GM23338 (cell line): ENCODE measurements at regions not wholly inside any gene's neighbourhood (a gene's known extent, or its start where the extent isn't known, plus 50 kb on each side); places are given as distances from the start of the nearest gene placed in this dataset.

Experiments
- NANOG ChIP-seq: IDR thresholded peaks from 2 replicates; pipeline ENCODE4 v1.6.1; 2016; ENCODE audit warnings: antibody characterized with exemption, borderline replicate concordance
- STAT1 ChIP-seq: IDR thresholded peaks from one replicate; pipeline ENCODE4 v1.6.1; 2016; ENCODE audit warnings: antibody characterized with exemption; ENCODE audit not compliant: unreplicated experiment
- ZNF331 ChIP-seq: fragments of 250-450 bp; sonication (Bioruptor Pico); IDR thresholded peaks from 2 replicates; pipeline ENCODE4 v1.5.0; 2020; ENCODE audit warnings: low read depth, mild to moderate bottlenecking, moderate library complexity
- TF ChIP-seq, protein P1 (sequence below): fragments of 250-450 bp; sonication (Bioruptor Pico); IDR thresholded peaks from 2 replicates; pipeline ENCODE4 v1.5.0; 2020; ENCODE audit warnings: mild to moderate bottlenecking, moderate library complexity
- TF ChIP-seq, protein P2 (sequence below), 2 experiments: fragments of 200-600 bp in 1 of 2; sonication (generic) in 1 of 2; conservative IDR thresholded peaks; 2 replicates each; pipeline versions ENCODE4 v1.5.1 to v1.6.1; 2016 to 2017; ENCODE audit warnings: antibody characterized with exemption in 2 of 2, low read depth in 2 of 2, mild to moderate bottlenecking in 2 of 2, moderate library complexity in 1 of 2
- TF ChIP-seq, protein P3 (sequence below): IDR thresholded peaks from 2 replicates; pipeline ENCODE4 v1.6.1; 2016; ENCODE audit warnings: antibody characterized with exemption

DNA sequence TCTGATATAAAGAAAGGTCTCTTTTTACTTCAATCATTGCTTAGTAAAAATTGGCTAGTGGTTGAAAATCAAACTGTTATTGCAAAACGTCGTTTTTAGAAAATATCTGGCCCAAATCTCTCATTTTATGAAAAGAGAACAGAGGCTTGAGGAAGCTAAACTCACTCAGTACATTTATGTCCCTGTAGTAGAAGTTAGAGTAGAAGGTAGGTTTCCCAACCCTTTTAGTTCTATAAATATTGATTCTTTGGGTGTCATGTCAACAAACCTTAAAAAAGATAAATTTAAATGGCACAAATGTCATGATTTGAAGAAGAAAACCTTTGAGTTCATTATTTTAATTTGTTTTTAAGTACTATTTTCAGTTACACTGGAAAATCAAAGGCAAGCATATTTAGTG lies 722.3 kb upstream of the NECTIN3 start (continued):
- TF ChIP-seq, protein P1, sequence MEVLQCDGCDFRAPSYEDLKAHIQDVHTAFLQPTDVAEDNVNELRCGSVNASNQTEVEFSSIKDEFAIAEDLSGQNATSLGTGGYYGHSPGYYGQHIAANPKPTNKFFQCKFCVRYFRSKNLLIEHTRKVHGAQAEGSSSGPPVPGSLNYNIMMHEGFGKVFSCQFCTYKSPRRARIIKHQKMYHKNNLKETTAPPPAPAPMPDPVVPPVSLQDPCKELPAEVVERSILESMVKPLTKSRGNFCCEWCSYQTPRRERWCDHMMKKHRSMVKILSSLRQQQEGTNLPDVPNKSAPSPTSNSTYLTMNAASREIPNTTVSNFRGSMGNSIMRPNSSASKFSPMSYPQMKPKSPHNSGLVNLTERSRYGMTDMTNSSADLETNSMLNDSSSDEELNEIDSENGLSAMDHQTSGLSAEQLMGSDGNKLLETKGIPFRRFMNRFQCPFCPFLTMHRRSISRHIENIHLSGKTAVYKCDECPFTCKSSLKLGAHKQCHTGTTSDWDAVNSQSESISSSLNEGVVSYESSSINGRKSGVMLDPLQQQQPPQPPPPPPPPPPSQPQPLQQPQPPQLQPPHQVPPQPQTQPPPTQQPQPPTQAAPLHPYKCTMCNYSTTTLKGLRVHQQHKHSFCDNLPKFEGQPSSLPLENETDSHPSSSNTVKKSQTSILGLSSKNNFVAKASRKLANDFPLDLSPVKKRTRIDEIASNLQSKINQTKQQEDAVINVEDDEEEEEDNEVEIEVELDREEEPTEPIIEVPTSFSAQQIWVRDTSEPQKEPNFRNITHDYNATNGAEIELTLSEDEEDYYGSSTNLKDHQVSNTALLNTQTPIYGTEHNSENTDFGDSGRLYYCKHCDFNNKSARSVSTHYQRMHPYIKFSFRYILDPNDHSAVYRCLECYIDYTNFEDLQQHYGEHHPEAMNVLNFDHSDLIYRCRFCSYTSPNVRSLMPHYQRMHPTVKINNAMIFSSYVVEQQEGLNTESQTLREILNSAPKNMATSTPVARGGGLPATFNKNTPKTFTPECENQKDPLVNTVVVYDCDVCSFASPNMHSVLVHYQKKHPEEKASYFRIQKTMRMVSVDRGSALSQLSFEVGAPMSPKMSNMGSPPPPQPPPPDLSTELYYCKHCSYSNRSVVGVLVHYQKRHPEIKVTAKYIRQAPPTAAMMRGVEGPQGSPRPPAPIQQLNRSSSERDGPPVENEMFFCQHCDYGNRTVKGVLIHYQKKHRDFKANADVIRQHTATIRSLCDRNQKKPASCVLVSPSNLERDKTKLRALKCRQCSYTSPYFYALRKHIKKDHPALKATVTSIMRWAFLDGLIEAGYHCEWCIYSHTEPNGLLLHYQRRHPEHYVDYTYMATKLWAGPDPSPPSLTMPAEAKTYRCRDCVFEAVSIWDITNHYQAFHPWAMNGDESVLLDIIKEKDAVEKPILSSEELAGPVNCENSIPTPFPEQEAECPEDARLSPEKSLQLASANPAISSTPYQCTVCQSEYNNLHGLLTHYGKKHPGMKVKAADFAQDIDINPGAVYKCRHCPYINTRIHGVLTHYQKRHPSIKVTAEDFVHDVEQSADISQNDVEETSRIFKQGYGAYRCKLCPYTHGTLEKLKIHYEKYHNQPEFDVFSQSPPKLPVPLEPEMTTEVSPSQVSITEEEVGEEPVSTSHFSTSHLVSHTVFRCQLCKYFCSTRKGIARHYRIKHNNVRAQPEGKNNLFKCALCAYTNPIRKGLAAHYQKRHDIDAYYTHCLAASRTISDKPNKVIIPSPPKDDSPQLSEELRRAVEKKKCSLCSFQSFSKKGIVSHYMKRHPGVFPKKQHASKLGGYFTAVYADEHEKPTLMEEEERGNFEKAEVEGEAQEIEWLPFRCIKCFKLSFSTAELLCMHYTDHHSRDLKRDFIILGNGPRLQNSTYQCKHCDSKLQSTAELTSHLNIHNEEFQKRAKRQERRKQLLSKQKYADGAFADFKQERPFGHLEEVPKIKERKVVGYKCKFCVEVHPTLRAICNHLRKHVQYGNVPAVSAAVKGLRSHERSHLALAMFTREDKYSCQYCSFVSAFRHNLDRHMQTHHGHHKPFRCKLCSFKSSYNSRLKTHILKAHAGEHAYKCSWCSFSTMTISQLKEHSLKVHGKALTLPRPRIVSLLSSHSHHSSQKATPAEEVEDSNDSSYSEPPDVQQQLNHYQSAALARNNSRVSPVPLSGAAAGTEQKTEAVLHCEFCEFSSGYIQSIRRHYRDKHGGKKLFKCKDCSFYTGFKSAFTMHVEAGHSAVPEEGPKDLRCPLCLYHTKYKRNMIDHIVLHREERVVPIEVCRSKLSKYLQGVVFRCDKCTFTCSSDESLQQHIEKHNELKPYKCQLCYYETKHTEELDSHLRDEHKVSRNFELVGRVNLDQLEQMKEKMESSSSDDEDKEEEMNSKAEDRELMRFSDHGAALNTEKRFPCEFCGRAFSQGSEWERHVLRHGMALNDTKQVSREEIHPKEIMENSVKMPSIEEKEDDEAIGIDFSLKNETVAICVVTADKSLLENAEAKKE, result no peak
- TF ChIP-seq, protein P2, sequence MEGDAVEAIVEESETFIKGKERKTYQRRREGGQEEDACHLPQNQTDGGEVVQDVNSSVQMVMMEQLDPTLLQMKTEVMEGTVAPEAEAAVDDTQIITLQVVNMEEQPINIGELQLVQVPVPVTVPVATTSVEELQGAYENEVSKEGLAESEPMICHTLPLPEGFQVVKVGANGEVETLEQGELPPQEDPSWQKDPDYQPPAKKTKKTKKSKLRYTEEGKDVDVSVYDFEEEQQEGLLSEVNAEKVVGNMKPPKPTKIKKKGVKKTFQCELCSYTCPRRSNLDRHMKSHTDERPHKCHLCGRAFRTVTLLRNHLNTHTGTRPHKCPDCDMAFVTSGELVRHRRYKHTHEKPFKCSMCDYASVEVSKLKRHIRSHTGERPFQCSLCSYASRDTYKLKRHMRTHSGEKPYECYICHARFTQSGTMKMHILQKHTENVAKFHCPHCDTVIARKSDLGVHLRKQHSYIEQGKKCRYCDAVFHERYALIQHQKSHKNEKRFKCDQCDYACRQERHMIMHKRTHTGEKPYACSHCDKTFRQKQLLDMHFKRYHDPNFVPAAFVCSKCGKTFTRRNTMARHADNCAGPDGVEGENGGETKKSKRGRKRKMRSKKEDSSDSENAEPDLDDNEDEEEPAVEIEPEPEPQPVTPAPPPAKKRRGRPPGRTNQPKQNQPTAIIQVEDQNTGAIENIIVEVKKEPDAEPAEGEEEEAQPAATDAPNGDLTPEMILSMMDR (conservative IDR thresholded peaks at IDR 0.05; ENCODE audit: low read depth in 2 of 2), result no peak
- TF ChIP-seq, protein P3, sequence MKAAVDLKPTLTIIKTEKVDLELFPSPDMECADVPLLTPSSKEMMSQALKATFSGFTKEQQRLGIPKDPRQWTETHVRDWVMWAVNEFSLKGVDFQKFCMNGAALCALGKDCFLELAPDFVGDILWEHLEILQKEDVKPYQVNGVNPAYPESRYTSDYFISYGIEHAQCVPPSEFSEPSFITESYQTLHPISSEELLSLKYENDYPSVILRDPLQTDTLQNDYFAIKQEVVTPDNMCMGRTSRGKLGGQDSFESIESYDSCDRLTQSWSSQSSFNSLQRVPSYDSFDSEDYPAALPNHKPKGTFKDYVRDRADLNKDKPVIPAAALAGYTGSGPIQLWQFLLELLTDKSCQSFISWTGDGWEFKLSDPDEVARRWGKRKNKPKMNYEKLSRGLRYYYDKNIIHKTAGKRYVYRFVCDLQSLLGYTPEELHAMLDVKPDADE, result no peak
- TF ChIP-seq NANOG (no peak), STAT1 (no peak), ZNF331 (CRISPR knock-in tag) (no peak)
